RCC 7860 (cell line): ENCODE measurements at regions not wholly inside any gene's neighbourhood (a gene's known extent, or its start where the extent isn't known, plus 50 kb on each side); places are given as distances from the start of the nearest gene placed in this dataset.
A peak's percentile ranks its signal among the peaks of the same experiment; 100 is the strongest.
"Not testable (repeated sequence)": the region's sequence is repeated elsewhere in the genome, so short reads cannot be mapped to it uniquely, and the experiment has no call there.

ENCODE experiments used
- DNase-seq: peaks from one replicate; pipeline ENCODE4 v3.0.0-alpha.2; 2015; ENCODE audit warnings: low spot score
- FAIRE-seq: peaks from 2 replicates; lab custom pipeline; 2012; peaks lifted over from hg19 to GRCh38; lab: Jason Lieb, UNC

DNA sequence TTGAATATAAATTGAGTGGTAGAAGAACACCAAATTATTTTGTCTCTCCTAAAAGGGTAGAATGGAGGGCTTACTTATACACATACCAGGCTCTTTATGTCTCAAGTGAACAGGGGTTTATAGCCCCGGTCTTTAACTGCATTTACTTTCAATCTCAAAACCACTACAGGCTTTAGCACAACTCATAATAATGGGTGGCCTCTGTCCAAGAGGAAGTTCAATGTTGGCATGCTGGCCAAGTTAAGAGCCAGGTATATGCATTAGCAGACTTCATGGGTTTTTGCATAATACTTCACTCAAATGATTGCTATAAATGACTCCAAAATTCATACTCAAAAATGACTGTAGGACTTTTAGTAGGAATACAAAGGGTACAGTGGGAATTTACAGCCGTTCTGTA is 118.5 kb upstream of the OTUD4 start:
- DNase-seq (no peak), FAIRE-seq (no peak)

DNA sequence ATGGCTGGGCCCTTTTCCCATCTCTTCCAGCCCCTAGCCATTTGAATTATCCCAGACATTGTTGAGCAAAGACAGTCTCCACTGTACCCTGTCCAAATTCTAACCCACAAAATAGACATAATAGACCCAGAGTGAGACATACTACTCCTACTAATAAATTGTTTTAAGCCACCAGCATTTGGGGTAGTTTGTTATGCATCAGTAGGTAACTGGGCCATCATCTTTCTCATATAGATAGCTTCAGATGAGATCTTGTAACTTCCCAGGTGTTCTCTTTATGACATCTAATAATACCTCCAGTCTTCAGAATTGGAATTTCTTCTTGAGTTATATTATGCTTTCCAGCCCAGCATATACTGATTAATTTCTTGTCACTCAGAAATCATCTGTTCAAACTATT is 117.2 kb upstream of the OTUD4 start:
- no peak for FAIRE-seq
- no peak for DNase-seq

DNA sequence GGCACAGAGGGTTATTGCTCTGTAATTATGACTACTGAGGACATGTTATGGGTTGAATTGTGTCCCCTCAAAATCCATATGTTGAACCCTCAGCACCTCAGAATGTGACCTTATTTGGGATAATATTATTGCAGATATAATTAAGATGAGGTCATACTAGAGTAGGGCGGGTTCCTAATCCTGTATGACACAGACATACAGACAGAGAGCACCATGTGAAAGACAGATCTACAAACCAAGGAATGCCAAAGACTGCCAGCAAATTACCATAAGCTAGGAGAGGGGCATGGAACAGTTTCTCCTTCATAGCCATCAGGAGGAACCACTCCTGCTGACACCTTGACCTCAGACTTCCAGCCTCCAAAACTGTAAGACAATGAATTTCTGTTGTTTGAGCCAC is 115.2 kb upstream of the OTUD4 start:
- DNase-seq = no peak
- no peak for FAIRE-seq

GRCh38 chr4:145295122-145295521 is 114.7 kb upstream of the OTUD4 start:
- DNase-seq (no peak), FAIRE-seq (no peak)

DNA sequence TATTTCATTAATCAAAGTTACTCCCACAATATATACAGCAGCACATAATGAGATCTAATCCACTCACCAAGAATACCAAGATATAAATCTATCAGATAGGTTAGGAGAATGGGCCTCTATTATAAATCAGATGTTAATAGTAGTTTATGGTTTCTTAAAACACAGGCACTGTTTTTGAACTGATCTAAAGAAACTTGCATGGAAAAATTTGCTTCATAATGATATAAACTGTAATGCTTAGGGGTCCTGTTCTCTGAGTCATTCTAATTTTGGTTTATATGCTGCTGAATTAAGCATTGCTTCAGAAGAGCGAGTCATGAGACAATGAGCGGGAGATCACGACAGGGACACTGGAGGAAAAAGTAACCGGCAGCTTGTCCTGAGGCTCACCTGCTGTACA is 113.3 kb upstream of the OTUD4 start:
- DNase-seq = no peak
- no peak for FAIRE-seq

GRCh38 chr4:145290955-145291354 is 110.6 kb upstream of the OTUD4 start:
- no peak for FAIRE-seq

GRCh38 chr4:145289403-145290076 is 109.2 kb upstream of the OTUD4 start:
- no peak for FAIRE-seq
- DNase-seq = no peak

More at GRCh38 chr4:145290955-145291354, 110.6 kb upstream of the OTUD4 start:
- no peak for DNase-seq

DNA sequence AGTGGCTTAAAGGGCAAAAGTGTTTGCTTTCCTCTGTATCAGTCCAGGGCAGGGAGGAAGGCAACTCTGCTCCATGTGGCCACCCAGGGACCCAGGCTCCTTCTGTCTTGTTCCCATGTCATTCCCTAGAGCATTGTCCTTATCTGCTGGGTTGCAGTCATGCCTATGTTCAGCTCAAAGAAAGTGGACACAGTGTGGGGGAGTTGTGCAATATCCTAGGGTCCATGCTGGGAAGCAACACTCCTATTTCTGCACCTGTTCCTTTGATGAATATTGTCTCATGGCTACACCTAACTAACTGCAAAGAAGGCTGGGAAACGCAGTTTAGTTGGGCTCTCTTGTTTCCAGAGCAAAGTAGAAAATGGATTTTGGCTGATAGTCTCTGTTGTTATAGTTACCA is 107.0 kb upstream of the OTUD4 start:
- DNase-seq (no peak), FAIRE-seq (no peak)

DNA sequence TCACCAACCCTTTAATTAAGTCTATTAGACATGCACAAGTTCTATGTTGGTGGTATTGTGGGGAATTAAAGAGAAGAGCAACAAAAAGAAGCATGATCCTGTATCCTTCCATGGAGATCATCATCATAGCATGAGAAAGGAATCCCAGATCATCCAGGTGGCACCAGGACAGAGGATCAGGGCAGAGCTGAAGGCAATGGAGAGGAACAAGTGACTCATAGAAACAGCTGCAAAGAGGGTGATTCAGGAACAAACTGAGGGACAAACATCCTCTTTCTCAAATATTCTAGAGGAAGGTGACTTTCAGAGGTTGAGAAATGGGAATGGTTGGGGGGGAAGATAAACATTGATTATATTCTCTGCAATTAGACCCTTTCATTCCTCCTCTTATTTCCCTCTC is 105.5 kb upstream of the OTUD4 start:
- DNase-seq = peak; percentile 38
- peak; percentile 73 for FAIRE-seq

- FAIRE-seq (no peak), DNase-seq (no peak)
Measured at GRCh38 chr4:145283909-145284308, 103.5 kb upstream of the OTUD4 start.

DNA sequence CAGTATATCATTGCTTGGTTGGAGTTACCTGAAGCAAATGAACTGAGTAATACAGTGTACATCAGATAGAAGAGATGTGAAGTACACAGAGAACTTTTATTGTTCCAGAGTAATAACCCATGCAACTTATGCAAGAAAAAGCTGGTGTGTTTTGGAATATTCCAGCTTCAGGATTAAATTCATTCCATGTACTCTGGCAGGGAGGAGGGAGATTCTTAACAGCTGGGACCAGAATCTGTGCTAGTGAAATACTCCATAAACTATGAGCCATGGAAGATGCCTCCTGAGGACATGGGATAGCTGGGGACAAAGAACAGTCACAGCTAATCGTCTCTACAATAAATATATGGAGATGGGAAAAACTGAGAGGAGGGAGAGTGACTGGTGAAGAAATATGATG is 101.6 kb upstream of the OTUD4 start:
- no peak for FAIRE-seq
- DNase-seq = no peak

DNA sequence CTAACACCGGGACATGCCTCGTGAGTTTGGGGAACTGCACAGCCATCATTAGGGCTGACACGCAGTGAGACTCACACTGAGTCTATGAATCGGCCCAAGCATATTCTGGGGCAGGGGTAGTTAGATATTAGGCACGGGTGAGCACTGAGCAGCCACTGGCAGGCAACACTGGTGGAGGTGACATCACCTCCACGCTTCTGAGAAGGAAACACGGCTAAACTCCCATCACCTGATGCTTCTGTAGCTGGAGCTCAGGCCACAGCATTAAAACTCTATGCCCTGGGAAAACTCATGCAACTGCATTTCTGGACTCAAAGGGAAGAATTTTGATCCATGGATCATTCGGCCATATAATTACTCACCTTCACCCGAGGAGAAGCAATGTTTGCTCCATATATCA is 100.8 kb upstream of the OTUD4 start:
- FAIRE-seq (no peak), DNase-seq (no peak)

GRCh38 chr4:145280541-145280940 is 100.2 kb upstream of the OTUD4 start:
- no peak for FAIRE-seq
- DNase-seq = no peak

DNA sequence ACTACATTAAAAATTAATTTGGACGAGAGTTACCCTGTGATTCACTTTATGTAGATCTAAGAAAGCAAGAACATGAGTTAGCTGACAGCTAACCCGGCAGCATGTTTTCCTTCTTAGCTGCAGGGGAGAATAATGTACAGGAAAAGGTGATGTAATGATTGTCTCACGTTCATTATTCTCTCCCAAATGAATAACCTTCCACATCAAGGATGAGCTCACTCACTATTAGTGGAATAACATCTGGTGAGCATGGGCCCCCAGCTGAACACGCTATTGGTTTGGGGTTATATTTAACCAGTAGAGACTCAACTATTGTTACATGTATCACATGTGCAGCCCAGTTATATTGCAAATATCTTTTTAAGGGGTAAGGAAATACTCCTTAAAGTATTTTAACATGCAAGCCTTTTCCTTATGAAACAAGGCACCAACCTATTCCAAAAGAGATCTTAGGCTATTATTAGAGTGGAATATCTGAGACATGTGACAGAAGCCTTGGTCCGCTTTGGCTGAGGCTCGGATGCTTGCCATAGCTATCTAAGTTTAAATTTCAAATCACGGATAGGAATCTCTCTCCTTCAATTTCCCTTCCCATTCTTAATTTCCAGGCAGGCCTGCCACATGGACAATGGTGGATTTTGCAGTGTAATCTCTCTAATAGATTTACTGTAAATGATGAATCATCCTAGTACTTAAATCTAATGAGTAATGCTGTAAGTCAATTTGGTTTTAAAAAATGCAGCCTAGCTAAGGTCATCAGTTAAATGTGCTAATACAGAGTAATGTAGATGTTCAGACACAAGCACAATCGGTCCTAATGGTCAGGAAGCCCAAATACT is 99.0 kb upstream of the OTUD4 start:
- FAIRE-seq = peak; percentile 60
- DNase-seq = peak; percentile 25

DNA sequence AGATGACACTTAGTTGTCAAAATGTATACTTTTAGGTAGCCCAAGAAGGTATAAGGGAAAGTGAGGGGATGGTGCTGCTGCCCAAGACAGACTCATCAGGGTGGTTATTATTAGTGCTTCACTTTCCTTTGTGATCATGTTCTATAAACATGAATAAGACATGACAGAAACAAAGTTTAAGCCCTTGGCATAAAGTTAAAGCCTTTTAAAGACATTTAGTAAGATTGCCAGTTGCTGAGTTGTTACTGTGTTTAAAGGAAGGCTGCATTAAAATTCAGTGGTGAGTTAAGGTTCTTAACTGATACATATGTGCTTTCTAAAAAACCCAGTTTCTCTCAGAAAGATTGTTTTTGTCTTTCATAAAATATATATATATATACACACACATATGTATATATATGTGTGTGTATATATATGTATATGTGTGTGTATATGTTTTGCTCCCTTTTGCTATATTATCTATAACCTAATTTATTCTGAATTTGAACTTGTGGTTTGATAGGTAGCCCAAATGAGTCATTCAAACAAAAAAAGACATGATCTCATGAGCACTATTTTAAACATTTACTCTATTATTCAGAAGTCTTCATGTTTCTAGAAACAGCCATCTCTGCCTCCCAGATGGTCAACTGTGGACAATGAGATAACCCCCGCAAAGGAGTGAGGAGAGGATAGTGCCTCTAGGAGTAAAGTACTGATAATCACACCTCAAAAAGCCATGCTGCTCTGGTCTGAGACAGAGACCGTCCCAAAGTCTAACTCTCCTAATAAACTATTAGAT is 98.1 kb upstream of the OTUD4 start:
- DNase-seq (peak; percentile 10), FAIRE-seq (peak; percentile 44)

DNA sequence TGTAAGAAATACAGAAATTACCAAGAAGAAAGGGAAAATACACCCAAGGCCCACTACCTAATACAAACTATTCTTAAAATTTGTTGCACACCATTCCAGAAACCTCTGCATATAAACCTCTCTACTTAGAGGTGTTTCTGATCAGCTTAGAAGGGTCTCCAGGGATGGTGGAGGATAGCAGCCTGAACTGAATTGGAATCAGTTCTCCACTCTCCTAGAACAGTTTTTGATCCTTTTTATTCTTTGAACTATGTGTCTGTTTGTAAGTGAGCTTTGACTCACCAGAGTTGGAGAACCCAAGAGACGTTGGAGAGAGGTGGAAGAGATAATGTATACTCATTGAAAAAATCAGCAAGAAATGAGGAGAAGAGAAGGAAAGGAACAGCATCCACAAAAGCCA is 96.6 kb upstream of the OTUD4 start:
- no peak for FAIRE-seq

GRCh38 chr4:145276050-145276449 is 95.7 kb upstream of the OTUD4 start:
- FAIRE-seq = no peak
- no peak for DNase-seq

More for the DNA sequence above, 96.6 kb upstream of the OTUD4 start:
- no peak for DNase-seq

- FAIRE-seq (no peak), DNase-seq (no peak)
Measured at GRCh38 chr4:145271194-145271593, 90.8 kb upstream of the OTUD4 start.

- no peak for FAIRE-seq
- no peak for DNase-seq
Measured at GRCh38 chr4:145266881-145267280, 86.5 kb upstream of the OTUD4 start.

DNA sequence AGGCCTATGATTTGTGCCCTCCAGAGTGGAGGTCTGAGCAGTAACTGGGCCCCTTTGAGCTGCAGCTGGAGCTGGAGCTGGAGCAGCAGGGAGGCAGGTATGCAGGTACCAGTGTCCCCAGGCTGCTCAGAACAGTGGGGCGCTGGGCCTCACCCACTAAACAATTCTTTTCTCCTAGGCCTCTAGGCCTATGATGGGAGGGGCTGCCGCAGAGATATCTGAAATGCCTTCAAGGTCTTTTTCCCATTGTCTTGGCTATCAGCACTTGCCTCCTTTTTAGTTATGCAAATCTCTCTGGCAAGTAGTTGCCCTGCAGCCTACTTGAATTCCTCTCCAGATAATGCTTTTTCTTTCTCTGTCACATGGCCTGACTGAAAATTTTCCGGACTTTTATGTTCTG is 79.7 kb upstream of the OTUD4 start:
- FAIRE-seq (no peak), DNase-seq (no peak)

DNA sequence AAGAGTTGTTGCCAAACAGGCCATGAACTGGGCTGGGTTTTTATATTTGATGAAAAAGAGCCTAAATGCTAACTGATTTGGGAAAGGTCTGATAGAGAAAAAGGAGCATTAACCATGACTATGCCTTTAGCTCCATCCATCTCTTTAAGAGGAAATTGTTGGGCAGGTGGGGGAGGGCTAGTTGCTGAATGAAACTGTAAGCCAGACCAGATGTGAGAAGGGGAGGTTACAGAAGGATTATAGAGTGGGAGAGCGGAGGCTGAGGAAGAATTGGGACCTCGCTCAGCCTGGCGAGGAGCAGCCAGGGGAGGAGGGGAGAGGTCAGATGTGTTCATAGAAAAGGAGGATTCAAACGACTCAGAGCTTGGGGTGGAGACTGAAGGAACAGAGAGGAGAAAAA is 74.9 kb upstream of the OTUD4 start:
- DNase-seq, FAIRE-seq: not testable (repeated sequence)

DNA sequence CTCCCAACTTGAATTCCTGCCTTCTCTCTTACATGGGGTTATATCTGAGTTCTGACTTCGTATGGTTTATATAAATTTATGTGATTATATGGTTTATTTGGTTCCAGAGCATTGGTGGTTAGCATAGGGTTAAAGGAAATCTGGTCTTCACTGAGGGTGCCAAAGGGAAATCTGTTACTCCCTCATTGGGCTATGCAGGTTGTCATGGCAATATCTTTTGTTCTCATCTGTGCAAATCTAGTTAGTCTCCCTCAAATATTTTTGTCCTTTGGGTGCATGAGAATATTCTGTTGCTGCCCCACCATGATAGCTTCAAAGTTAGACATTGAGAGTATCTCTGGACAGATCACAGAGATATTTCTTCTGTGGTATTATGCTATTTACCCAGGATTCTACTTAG is 71.8 kb upstream of the OTUD4 start:
- no peak for FAIRE-seq
- no peak for DNase-seq
